HG02852 (cell line): ENCODE measurements at regions not wholly inside any gene's neighbourhood (a gene's known extent, or its start where the extent isn't known, plus 50 kb on each side); places are given as distances from the start of the nearest gene placed in this dataset.

Experiments
- ATAC-seq: cut with Tn5 transposase; IDR thresholded peaks from one replicate; pipeline ENCODE4 v1.9.1; 2021; ENCODE audit warnings: mild to moderate bottlenecking, moderate library complexity; ENCODE audit not compliant: unreplicated experiment

DNA sequence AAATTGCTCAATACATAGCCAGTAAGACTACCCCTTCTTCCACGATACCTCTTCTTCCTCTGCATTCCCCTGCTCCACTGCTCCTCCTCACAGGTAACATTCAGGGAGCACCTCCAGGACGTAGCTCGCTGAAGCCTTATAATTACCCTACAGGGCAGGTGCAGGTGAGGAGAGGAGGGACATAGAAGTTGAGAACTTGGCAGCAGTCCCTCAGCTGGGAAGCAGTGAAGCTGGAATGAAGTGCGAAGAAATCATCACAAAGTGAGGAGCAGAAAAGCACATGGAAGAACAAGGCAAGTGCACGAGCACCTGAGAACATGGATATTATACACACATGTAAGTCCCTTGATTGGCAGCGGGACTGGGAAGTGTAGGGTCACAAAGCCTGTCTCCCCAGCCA is 118.2 kb downstream of the HSD17B3 start:
- ATAC-seq = no peak

DNA sequence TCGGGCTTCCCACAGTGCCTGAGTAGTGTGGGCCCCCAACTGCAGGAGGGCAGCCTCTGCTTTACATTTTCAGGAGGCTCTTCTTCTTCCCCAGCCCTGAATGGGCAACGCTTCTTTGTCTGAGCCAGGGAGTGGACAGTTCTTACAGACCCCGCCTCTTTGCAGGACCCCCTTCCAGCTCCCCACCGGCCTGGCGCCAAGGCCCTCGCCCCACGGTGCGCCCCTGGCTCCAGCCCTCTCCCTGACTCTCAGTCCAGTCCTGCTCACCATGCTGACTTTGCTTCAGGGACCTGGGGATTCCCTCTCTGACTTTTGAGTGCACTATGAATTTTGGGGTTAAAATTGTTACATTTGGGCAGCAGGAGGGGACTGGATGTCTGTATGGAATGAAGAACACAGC is 123.8 kb downstream of the HSD17B3 start:
- ATAC-seq = no peak

DNA sequence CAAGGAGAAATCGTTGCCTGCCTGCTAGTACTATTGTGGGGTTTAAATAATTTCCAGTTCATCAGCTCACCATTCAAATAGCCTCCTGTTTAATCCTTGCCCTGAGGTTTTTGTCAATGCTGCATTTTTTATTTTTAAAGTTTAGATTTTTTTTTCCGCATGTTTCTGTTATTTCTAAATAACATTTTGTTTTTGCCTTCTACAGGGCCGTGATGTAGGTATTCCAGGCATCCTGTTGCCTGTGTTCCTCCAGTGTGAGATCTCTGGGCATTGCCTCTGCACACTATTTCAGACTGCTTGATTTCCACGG is 124.3 kb downstream of the HSD17B3 start:
- no peak for ATAC-seq

DNA sequence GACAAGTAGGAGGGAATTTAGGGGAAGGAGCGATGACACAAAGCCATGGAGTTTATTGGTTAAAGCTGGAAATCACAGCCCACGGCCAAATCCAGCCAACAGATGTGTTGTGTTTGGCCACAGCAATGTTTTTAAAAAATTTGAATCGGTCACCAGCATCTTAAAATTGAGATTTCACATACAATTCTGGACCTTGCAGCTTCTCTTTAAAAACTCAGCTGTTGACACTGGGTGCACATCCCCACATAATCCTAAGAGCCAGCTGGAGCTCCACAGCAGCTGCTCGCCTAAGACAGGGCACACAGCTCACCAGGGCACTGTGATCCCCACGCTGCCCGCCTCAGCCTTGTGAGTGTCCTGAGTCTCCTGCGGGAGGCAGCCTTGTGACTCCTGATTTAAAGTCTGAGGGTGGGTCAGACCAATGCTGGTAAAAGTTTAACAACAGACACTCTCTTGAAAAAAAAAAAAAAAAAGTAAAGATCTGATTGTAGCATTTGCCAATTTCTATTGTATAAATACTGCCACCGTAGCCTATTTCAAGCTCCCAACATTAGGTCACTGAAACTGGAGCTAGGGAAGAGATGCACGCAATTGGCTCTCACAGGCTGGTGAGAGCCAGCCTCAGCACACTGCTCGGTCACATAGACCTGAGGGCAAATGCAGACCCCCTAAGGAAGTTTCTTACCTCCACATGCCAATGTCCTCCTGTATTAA is 124.8 kb downstream of the HSD17B3 start:
- ATAC-seq = no peak

DNA sequence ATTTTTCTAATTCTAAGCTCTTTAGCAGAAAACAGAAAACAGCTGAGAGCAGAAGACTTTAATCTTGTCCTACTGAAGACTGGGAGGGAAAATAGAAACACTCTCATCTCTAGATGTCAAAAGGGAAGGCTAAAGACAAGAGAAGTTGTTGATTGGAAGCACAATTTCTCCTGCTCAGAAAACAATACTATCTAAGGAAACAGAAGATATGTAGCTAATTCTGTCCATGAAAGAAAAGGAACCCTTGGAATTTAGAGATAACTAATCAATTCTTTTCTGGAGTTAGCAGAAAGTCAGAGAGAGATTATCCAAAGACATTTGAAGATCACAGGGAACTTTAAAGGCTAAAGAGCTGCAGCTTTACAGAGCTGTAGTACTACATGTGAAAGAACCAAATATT is 126.2 kb downstream of the HSD17B3 start:
- ATAC-seq = no peak

DNA sequence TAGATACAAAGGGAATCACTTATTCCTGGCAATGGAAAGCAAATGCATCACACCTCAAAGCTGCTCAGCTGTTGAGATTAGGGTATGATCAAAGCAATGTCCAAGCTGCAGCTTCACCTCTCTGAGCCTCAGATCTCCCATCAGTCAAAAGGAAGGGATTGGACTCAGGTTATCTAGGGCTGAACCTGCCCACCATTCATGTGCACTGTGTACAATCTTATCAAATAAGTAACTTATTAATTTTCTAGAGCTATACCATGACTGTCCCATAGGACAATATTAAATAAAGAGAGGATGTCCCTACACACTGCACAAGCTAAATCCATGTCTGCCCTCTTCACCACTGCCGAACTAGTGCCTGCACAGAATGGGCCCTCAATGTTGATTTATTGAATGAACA is 127.0 kb downstream of the HSD17B3 start:
- ATAC-seq = no peak

DNA sequence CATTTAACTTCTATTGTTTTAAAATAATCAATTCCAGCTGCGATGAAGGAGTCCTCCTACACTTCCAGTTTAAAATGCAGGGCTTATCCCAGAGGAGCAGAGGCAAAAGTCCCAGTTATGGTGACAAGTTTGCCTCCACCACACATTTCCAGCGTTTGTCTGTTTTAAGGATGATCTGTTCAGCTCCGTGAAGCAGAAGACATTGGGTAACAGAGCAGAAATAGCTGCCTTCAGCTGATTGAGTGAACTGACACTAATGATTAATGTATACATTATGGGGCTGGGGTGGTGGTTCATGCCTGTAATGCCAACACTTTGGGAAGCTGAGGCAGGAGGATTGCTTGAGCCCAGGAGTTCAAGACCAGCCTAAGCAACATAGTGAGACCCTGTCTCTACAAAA is 127.6 kb downstream of the HSD17B3 start:
- ATAC-seq = no peak

DNA sequence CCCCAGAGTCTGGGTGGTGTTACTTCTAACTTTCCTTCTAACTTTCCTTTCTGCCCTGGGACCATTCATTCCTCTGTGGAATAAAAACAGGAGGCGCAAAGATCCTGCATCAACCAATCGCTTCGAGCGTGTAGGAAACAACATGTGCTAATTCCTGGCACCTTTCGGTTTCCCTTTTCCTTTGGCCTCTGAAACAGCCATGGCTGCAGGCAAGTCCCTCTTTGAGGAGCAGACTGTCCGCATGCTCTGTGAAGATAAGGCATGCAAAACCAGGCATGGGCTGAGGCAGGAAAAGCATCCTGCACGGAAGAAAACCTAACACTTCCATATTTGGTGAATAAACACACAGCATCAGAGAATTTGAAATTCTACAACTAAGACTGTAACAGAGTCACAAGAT is 128.3 kb downstream of the HSD17B3 start:
- ATAC-seq = no peak

DNA sequence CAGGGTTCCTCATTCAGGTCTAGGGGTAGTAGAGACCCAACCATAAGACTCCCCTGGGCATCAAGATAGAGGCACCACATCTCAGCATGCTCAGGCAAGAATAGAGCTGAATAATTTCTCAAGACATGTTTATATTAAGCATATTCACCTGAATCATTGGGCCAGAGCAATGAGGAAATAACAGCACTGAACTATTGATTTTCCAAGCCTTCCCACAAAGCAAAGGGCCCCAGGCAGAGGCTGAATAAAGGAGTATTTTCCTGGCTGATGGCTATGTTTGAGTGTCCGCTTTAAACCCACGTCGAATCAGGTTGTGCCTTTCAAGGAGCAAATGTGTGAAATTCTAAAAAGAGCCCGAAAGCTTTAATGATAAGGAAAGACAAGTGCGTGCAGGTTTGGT is 129.2 kb downstream of the HSD17B3 start:
- no peak for ATAC-seq

DNA sequence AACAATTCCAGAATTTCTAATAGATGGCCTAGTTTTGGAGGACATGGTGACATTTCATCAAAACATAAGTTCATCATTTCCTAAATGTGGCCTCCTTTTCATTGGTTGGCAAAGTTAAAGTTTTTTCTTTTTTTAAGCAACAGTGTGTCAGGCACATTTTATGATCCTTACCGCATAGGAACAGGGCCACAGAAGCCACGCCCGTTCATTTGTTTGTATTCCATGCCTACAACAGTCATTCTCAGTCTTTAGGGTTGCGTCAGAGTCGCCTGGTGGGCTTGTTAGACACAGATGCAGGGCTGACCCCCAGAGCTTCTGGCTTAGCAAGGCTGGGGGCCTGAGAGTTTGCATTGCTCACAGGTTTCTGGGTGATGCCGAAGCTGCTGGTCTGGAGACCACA is 130.2 kb downstream of the HSD17B3 start:
- no peak for ATAC-seq

DNA sequence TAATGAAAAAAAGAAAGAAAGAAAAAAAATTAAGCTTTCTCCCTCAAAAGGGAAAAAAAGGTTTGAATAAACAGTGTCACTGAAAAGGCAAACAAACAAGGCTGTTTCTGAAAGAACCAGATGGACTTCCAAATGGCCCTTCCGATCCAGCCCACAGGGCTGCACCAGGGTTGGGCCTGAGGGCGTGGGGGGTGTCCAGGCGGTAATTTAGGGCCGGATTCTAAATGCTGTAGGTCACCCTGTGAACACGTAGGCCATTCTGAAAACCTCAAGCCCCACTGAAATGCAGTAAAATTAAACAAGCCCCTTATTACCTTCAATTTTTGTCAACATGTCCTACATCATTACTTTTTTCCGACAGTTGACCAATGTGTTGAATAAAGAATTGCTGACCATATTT is 132.1 kb downstream of the HSD17B3 start:
- ATAC-seq = no peak

DNA sequence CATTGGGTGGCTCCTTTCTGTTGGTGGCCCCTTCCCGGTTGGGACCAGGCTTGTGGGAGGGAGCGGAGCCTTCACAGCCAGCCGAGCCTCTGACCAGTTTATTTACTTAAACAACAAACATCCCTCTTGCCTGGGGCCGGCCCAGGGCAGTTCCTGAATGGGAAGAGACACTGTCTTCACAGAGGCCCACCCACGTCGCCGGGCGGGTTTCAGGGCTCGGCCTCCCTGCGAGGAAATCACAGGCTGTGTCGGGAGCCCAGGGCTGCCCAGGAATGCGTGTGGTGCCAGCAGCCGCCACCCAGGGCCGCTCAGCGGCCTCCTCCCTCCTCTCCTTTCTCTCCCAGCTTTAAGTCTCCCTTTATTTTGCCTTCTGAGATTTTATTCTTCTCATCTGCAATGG is 132.5 kb downstream of the HSD17B3 start:
- no peak for ATAC-seq

DNA sequence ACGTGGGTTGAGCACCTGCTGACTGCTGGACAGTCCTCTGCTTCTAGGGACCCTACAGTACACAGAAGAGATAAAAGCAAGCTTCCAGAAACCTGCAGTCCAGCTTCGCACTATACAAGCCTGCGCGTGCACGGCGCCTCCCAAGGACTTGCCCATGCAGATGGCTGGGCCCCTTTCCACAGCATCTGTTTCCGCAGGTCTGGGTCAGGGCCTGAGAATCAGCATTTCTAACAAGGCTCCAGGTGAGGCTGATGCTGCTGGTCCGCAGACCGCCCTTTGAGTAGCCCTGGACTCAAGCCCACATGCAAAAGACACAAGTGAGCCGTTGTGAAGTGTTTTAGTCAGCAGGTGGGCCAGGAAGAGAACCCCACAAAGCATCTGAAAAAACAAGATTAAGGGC is 133.1 kb downstream of the HSD17B3 start:
- no peak for ATAC-seq

DNA sequence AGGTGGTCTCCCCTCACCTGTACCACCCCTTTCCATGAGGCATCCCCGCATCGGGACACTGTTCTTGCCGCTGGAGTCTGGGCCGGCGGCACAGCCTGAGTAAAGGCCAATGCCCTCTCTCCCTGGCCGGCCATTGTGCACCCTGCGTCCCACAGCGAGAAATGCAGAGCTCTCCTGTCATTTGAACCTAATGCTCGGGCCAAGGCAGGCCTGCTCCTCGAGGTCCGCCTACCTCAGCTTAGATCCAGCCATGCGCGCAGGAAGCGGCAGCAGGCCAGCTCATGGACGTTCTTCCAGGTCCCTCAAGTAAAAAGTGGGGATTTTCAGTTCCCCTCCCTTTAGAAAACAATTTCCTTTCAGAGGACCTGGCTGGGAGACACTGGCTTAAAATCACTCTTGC is 135.0 kb downstream of the HSD17B3 start:
- ATAC-seq = no peak

DNA sequence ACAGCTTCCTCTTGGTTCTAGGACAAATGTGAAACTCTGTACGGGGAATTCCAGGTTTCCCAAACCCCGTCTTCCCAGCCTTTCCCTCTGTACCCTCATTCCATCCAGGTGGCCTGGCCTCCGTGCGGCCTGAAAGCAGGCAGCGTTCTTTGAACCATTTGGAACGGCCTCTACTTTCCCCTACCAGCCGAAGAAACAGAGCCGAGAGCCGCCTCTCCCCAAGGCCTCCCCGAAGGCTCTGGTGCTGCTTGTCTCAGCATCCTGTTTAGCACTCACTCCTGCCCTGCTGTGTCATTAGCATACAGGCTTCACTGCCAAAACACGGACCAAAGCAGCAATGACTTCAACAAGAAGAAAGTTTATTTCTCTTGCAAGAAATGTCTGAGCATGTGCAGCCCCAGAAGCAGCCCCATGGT is 137.7 kb downstream of the HSD17B3 start:
- ATAC-seq = no peak

DNA sequence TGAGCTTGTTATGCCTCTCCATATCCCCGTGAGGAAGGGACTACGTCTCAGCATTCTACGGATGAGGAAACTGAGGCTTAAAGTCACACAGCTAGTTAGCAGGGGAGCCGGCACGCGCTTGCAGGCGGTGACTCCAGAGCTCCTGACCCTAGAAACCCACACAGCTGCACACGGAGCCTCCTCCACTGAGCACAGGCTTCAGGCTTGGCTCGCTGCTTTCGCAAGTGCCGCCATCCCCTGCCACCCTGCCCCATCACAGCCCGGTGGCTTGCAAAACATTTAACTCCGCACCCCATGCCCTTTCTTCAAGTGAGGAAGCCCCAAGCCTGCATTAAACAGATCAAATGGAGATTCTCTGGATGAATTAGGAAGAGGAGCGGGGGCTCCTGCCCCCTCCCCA is 138.3 kb downstream of the HSD17B3 start:
- ATAC-seq = no peak

DNA sequence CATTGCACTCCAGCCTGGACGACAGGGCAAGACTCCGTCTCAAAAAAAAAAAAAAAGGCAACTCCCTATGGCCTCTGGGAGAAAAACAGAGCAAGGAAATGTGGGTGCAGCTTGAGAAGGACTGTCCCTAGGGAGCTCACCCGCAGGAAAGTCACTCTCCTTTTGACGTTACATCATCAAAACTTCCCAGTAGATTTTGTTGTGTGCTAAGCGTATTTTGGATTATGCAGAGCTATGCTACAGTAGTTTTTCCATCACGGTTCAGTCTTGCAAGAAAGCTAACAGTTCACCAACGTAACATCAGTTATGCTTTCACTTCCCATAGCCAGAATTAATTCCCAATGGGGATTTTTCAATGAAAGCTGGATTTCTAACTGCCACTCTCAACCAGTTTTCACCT is 138.8 kb downstream of the HSD17B3 start:
- ATAC-seq = no peak

DNA sequence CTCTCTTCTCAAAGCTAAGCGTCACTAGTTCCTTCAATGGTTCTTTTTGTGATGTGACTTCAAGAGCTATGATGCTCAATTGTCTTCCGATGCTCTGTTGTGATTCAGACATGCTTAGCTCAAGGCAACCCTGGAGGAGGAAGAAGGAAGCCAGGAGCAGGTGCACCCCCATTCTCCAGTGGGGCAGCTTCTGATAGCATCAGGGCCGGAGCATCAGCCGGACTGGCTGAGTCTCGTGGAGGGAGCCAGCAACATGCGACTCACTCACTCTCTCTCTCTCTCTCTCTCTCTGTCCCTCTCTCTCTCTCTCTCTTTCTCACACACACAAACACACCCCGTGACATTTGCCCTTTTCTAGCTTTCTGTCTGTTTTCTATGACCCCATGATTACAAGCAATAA is 140.2 kb downstream of the HSD17B3 start:
- ATAC-seq = no peak

DNA sequence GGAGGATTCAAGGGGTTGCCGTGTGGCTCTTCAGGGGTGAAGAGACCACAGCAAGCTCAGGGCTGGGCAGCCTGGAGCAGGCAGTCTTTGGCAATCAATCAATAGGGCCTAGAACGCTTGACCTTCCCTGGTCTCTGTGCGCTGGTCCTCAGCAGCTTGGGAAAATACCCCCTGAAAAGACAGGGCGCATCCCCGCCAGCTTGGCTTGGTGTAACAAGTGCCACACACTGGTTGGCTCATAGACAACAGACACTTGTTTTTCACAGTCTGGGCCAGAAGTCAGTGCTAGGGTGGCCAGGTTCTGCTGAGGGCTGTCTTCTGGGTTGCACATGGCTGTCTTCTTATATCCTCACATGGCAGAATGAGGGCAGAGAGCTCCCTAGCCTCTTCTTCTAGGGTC is 141.1 kb downstream of the HSD17B3 start:
- no peak for ATAC-seq

DNA sequence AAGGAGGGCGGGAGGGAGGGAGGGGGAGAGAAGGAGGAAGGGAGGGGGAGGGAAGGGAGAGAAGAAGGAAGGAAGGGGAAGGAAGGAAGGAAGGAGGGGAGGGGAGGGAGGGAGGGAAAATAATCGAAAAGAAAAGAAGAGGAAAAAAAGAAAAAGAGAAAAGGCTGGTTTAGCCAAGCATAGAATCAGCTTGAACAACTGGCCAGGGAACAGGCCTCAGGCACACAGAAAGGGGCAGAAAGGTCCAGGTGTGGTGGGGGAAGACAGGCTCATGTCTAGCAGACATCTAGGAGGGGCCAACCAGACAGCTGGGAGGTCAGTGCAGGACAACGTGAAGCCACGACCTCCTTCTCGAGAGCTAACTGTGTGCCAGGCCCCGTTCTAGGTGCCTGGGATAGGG is 141.8 kb downstream of the HSD17B3 start:
- ATAC-seq = no peak

DNA sequence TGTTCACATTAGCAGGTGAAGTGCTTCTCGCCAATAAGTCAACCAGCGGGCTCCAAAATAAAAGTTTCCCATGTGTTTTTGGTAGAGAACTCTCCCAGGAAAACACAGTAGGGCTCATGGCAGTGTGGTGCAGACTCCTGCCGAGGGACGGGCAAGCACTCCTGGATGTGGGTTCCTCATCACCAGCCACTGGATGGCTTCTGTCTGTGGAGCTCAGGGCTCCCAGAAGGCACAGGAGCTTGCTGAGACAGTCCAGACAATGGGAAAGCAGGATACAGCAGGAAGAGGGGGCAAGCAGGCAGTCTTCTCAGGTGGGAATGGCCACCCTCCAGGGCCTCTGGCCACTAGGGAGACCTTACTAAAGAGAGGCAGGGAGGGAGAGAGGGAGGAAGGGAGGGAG is 142.4 kb downstream of the HSD17B3 start:
- no peak for ATAC-seq

DNA sequence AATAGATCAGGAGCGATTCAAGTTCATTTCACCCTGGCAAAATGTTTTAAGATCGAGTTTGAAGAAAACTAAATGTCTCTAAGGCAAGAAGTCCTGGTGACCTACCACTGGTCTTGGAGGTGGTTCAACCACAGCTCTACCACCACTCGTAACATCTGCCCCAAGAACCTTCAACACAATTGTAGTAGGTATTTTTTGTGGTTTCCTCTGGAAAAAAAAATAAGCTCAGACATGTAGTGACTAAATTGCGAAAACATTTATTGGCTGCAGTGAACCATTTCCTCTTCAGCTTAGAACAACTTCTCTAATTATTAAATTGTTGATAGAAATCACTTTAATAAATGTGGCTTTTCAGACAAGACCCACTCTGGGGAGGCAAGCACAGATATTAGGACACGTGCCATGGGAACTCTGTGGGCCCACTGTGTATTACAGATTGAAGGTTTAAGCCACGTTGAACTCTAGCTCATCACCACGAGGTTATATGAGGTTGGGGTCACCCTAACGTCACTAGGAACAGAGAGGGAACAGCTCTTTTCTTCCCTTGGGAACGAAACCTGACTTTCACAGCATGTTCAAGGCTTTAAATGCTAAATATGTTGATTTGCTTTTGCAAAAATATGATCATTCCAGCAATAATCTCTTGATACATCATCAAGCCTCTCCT is 142.9 kb downstream of the HSD17B3 start:
- ATAC-seq = no peak

DNA sequence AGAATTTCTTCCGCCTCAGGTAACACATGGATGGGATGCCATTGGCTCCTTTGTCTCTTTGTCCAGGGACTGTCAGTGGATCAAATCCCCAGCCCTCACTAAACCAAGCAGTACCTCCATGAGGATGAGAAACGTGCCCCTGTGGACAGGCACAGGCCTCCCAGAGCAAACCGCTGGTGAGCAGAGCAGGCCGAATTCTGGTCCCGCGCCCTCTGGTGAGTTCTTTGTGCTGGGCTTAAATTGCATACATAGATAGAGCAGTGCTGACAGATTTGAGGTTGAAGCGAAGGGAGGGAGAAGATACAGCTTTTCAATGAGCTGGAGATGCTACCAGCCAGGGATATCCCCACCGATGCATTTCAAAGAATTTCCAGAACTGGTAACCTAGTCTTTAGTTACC is 143.8 kb downstream of the HSD17B3 start:
- no peak for ATAC-seq
